ENCODE measurements at regions not wholly inside any gene's neighbourhood (a gene's known extent, or its start where the extent isn't known, plus 50 kb on each side); places are given as distances from the start of the nearest gene placed in this dataset.

DNA sequence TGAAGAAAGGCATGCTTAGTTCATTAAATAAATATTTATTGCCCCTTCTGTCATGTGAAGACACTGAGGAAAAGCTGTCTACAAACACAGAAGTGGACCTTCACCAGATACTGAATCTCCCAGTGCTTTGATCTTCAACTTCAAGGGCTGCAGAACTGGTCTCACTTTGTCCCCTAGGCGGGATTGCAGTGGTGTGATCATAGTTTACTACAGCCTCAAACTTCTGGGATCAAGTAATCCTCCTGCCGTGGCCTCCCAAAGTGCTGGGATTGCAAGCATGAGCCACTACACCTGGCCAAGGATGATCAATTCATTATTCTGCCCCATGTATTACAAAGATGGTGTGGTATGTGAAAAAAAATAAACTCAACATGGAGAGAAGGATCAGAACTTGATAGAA lies 496.2 kb upstream of the HS3ST5 start:
- Histone ChIP-seq H3K9me3 (ENCODE audit: low read length) (no peaks in the 10 kb centered on the region), H3K27ac (ENCODE audit: low read depth, low read length, poor library complexity, severe bottlenecking) (no peak overlapping the region), H2AFZ (ENCODE audit: low read length) (no peak overlapping the region), H3K36me3 (ENCODE audit: insufficient read depth, low read length) (no peaks in the 10 kb centered on the region), H3K9ac (ENCODE audit: low read length) (no peak overlapping the region), H3K79me2 (ENCODE audit: insufficient read depth, low read length) (no peaks in the 10 kb centered on the region), H3K4me2 (ENCODE audit: low read length) (no peak overlapping the region), H4K20me1 (ENCODE audit: insufficient read depth, low read length) (no peaks in the 10 kb centered on the region), H3K27me3 (ENCODE audit: insufficient read depth, low read length) (no peaks in the 10 kb centered on the region), H3K9me2 (ENCODE audit: low read depth, low read length) (no peaks in the 10 kb centered on the region), H3K4me3 (ENCODE audit: low read depth, low read length, poor library complexity, severe bottlenecking) (no peak overlapping the region), H3K4me1 (ENCODE audit: insufficient read depth, low read length, severe bottlenecking) (no peaks in the 10 kb centered on the region), H3F3A (ENCODE audit: insufficient read depth, low read length) (no peaks in the 10 kb centered on the region)
- TF ChIP-seq, protein P1, sequence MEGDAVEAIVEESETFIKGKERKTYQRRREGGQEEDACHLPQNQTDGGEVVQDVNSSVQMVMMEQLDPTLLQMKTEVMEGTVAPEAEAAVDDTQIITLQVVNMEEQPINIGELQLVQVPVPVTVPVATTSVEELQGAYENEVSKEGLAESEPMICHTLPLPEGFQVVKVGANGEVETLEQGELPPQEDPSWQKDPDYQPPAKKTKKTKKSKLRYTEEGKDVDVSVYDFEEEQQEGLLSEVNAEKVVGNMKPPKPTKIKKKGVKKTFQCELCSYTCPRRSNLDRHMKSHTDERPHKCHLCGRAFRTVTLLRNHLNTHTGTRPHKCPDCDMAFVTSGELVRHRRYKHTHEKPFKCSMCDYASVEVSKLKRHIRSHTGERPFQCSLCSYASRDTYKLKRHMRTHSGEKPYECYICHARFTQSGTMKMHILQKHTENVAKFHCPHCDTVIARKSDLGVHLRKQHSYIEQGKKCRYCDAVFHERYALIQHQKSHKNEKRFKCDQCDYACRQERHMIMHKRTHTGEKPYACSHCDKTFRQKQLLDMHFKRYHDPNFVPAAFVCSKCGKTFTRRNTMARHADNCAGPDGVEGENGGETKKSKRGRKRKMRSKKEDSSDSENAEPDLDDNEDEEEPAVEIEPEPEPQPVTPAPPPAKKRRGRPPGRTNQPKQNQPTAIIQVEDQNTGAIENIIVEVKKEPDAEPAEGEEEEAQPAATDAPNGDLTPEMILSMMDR (IDR thresholded peaks at IDR 0.05; ENCODE audit: low read length): no peak
- no peak for TF ChIP-seq EZH2 (IDR thresholded peaks at IDR 0.05; ENCODE audit: borderline replicate concordance, low read length)

DNA sequence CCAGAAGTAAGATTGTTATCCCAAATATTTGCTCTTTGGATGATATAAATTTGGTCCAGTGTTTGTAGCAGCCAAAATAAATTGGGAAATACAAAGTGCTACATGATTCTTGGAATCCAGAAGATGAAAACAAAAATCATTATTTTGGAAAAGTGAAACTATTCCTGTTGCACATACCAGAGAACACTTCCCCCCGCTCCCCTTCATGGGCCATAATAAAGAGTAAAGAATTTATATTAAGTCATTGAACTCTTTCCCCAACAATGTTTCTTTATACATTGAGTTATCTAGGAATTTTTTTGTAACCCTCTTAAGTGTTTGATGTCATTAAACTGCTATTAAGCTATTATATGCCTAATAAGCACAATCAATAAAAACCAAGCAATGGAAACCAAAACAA lies 490.4 kb upstream of the HS3ST5 start:
- Histone ChIP-seq H3F3A (ENCODE audit: insufficient read depth, low read length) (no peaks in the 10 kb centered on the region), H3K9me2 (ENCODE audit: low read depth, low read length) (no peaks in the 10 kb centered on the region)

GRCh38 chr6:114830515-114830914 lies 487.7 kb upstream of the HS3ST5 start:
- no peaks in the 10 kb centered on the region for H3K4me1 ChIP-seq (ENCODE audit: insufficient read depth, low read length, severe bottlenecking)
- no peak overlapping the region for H3K4me3 ChIP-seq (ENCODE audit: low read depth, low read length, poor library complexity, severe bottlenecking)
- H3F3A ChIP-seq (ENCODE audit: insufficient read depth, low read length): no peaks in the 10 kb centered on the region
- H2AFZ ChIP-seq (ENCODE audit: low read length): no peak overlapping the region
- H3K9me3 ChIP-seq (ENCODE audit: low read length): no peaks in the 10 kb centered on the region
- H3K79me2 ChIP-seq (ENCODE audit: insufficient read depth, low read length): no peaks in the 10 kb centered on the region
- H3K27ac ChIP-seq (ENCODE audit: low read depth, low read length, poor library complexity, severe bottlenecking): no peak overlapping the region
- H3K9me2 ChIP-seq (ENCODE audit: low read depth, low read length): no peaks in the 10 kb centered on the region
- no peak overlapping the region for H3K4me2 ChIP-seq (ENCODE audit: low read length)
- no peaks in the 10 kb centered on the region for H3K36me3 ChIP-seq (ENCODE audit: insufficient read depth, low read length)
- no peaks in the 10 kb centered on the region for H3K27me3 ChIP-seq (ENCODE audit: insufficient read depth, low read length)
- no peaks in the 10 kb centered on the region for H4K20me1 ChIP-seq (ENCODE audit: insufficient read depth, low read length)
- no peak for TF ChIP-seq EZH2 (IDR thresholded peaks at IDR 0.05; ENCODE audit: borderline replicate concordance, low read length)
- TF ChIP-seq, protein P1 (IDR thresholded peaks at IDR 0.05; ENCODE audit: low read length): no peak
- H3K9ac ChIP-seq (ENCODE audit: low read length): no peak overlapping the region

More for the DNA sequence above, 490.4 kb upstream of the HS3ST5 start:
- no peaks in the 10 kb centered on the region for H4K20me1 ChIP-seq (ENCODE audit: insufficient read depth, low read length)
- no peak overlapping the region for H3K27ac ChIP-seq (ENCODE audit: low read depth, low read length, poor library complexity, severe bottlenecking)
- no peaks in the 10 kb centered on the region for H3K79me2 ChIP-seq (ENCODE audit: insufficient read depth, low read length)
- no peaks in the 10 kb centered on the region for H3K27me3 ChIP-seq (ENCODE audit: insufficient read depth, low read length)
- no peaks in the 10 kb centered on the region for H3K36me3 ChIP-seq (ENCODE audit: insufficient read depth, low read length)
- H3K4me2 ChIP-seq (ENCODE audit: low read length): no peak overlapping the region
- H3K4me1 ChIP-seq (ENCODE audit: insufficient read depth, low read length, severe bottlenecking): no peaks in the 10 kb centered on the region
- H3K9me3 ChIP-seq (ENCODE audit: low read length): no peaks in the 10 kb centered on the region
- no peak overlapping the region for H2AFZ ChIP-seq (ENCODE audit: low read length)
- H3K9ac ChIP-seq (ENCODE audit: low read length): no peak overlapping the region
- no peak overlapping the region for H3K4me3 ChIP-seq (ENCODE audit: low read depth, low read length, poor library complexity, severe bottlenecking)
- TF ChIP-seq EZH2 (IDR thresholded peaks at IDR 0.05; ENCODE audit: borderline replicate concordance, low read length): no peak
- TF ChIP-seq, protein P1 (IDR thresholded peaks at IDR 0.05; ENCODE audit: low read length): no peak

All from OCI-LY1 (cell line).